ENCODE measurements at regions not wholly inside any gene's neighbourhood (a gene's known extent, or its start where the extent isn't known, plus 50 kb on each side); places are given as distances from the start of the nearest gene placed in this dataset.

DNA sequence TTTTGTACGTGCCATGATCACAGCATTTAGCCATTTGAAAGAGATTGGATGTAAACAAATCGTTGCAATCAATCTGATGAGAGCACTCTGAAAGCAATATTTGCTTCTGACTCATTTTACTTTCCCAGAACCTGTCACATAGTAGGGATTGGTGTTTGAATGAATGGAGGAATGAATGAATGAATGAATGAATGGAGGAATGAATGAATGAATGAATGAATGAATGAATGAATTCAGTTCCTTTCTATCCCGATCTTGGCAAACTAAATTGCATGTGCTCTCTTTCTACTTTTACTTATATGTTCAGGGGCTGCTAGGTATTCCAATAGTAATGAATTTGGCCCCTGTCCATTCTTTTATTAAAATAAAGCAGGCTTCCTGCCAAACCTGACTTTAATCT is 1091.7 kb upstream of the CELF2 start:
- TF ChIP-seq CTCF (IDR thresholded peaks at IDR 0.05) (no peak), POLR2A (IDR thresholded peaks at IDR 0.05) (no peak)
